ENCODE measurements at regions not wholly inside any gene's neighbourhood (a gene's known extent, or its start where the extent isn't known, plus 50 kb on each side); places are given as distances from the start of the nearest gene placed in this dataset.

- TF ChIP-seq GATA2 (IDR thresholded peaks at IDR 0.05; ENCODE audit: low read depth, low read length) (no peak), GATA3 (IDR thresholded peaks at IDR 0.05; ENCODE audit: low read depth, low read length) (no peak)
These were observed 237.0 kb downstream of the KIF4B start for GRCh38 chr5:155250596-155250995.

Measured in SH-SY5Y (cell line).